ENCODE measurements at regions not wholly inside any gene's neighbourhood (a gene's known extent, or its start where the extent isn't known, plus 50 kb on each side); places are given as distances from the start of the nearest gene placed in this dataset.

DNA sequence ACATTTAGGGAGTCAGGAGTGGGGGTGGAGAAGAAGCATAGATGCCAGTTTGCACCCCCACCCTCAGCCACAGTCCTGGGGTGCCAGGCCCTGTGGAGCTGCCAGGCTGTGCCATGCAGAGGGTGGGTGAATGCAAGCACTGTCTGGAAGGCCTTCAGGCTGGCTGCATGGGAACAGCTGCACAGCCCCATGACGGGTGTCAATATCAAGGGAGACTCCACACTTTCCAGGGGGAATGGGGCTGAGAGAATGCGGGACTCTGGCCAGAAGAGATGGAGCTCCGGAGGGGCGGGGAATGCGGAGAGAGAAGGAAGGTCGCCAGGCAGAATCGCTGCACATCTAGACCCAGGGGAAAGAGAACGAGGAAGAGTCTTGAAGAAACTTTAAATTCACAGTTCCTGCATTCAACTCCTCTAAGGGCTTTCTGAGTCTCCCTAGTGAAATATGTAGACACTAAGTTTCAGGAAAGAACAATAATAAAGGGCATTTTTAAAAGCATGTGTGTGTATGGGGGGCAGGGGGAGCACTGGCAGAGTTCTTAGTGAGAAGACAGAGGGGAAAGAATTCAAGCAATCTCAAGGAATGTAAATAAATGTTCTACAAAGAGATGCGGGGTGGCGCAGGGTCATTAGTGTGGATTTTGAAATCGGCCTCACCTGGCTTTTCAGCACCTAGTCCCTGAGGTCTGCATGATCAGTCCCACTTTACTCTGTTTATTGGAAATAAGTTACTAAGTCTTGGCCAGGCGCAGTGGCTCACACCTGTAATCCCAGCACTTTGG lies 59.1 kb downstream of the BOD1 start:
- no peak for DNase-seq (ENCODE audit: low read depth)

DNA sequence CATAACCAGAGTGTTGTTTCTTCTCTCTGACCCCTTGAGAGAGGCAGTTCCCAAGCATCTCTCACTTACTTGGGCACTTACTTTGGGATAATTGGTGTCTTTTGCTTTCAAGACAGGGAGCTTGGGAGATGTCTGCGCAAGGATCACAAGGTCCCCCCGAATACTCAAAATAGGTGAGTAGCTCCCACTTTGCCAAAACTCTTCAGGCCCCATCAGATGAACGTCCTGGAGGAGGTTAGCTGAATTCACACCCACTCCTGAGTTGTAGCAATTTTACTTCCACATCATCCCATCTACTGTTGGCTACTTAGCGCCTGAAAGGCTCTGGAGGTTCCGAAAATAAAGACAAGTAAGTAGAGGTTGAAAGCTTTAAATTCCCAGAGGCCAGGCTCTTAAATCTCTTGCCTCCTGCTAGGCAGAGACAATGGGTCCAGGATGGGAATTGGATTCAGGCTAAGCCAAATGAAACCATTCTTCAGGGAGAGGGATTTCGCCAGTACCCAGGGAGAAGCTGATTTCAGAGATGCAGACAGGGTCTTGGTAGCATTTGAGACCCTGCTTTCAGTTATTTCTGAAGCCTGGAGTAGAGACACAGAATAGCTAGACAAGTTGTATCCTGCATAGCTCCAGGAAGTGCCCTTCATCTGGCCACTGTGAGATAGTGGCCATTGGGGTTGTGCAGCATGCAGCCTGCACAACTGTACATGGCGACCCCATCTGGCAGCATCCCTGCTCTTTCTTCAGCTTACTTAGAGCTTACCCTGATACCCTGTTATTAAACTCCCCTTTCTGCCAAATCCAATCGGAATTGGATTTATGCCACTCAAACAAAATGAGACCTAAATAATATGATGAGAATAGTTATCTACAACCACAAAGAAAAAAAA lies 60.1 kb downstream of the BOD1 start:
- no peak for DNase-seq (ENCODE audit: low read depth)

DNA sequence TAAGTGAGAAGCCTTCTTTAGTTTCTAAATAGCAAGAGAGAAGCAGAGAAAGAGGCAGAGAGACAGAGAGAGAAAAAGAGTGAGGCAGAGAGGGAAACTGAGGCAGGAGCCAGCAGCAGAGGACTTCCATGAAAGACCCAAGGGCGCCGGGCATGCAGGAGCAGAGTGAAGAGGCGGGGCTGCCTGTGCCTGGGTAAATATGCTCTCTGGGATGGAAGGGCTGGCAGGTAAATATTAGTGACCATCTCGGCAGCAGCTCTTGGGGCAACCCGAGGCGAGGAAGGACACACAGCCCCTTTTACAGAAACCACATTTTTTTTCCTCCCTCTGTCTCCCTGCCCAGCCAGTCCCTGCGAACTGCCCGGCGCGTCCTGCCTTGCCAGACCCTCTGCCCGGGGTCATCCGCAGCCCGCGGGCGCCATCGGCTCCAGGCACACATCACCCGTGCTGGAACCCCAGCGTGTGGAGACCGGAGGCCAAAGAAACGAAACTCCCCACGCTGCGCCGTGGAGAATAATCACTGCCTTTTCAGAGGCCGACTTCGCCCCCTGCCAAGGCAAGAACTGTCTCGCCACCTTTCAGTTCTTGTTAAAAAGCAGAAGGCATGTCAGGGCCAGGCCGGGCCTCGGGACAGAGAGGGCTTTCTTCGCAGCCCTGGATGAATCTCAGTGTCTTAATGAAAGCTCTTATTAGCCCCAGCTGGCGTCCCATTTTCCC lies 61.3 kb downstream of the BOD1 start:
- DNase-seq (ENCODE audit: low read depth), result no peak

DNA sequence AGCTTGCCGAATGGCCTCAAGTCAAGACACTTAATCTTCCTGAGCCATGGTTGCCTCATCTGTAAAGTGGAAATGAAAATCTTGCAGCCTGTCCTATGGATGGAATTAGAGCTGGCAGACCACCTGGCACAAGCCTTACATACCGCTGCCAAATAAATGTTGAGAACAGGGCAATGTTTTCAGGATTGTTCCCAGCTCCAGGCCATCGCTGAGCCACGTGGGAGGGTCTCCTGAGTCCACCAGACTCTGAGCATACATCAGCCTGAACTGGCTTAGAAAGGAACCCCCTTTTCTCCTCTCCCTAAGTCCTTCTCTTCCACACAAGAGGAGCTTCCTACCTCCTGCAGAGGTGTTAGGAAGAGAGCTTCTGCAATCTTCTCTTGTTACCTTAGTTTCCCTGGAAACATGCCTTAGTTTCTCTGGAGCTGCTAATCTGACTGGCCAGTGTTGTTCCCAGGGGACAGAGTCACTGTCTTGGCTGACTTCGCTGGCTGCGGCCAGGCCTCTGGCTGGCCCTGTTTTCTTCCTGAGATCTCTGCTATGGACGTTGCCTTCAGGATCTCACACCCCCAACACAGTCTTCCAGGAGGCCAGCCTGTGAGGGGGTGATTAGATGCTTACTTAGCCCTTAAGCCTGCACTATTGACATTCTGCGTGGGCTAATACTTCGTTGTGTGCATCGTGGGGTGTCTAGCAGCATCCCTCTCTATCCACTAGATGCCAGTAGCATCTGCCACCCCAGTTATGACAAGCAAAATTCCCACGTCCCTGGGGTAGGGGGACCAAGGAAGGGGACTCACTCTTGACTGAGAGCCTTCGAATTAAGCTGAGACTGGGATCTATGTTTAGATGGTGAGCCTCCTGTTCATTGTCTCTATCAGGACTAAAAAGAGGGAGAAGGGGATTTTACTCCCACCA lies 62.2 kb downstream of the BOD1 start:
- DNase-seq (ENCODE audit: low read depth), result no peak

DNA sequence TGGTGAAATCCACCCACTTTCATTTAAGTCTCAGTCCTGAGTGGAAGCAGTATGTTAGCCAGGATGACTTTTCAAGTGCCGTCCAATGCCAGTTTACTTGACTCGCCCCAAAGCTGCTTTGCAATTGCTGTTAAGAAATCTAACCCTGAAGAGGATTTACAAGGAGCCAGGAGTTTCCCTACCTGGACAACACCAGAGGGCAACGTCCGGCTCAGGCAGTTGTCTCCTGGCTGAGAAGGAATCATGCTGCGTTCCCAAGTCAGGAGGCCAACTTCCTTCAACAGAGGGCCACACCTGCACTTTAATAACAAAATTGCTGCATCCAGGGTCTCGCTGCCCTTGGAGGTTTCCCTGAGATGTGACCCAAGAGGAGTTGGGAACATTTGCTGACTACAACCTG lies 65.8 kb downstream of the BOD1 start:
- no peak for DNase-seq (ENCODE audit: low read depth)

DNA sequence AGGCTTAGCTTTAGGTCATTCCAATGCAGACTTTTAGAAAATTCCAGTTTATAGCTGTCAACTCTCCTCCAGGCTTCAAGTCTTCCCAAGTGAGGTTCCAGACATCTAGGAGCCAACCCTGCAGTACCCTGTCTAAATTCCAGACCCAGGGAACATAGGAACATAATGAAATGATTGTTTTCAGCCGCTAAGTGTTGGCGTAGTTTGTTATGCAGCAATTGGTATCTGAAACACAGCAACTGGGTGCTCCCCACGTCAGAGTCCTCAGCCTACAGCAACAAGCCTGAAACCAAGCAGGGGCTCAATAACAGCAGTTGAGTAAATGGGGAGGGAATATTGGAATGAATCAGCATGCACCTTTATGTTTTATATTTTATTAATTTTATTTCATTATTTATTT lies 66.8 kb downstream of the BOD1 start:
- DNase-seq (ENCODE audit: low read depth), result no peak

DNA sequence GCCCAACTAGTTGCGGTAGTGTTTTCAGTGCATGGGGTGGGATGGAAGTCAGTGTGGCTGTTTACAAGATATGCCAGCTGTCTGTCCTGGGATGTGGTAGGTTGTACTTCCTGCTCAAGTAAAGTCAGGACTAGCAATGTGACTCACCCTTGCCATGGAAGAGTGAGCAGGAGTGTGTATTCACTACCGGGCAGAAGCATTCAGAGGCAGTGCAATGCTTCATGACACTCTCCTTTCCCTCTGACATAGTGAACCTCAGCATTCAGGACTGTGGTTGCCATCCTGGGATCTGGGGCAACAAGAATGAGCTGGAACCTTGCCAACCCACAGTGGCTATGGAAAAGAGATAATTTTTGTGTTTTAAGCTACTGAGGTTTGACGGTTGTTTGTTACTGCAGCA lies 68.9 kb downstream of the BOD1 start:
- DNase-seq (ENCODE audit: low read depth), result no peak

DNA sequence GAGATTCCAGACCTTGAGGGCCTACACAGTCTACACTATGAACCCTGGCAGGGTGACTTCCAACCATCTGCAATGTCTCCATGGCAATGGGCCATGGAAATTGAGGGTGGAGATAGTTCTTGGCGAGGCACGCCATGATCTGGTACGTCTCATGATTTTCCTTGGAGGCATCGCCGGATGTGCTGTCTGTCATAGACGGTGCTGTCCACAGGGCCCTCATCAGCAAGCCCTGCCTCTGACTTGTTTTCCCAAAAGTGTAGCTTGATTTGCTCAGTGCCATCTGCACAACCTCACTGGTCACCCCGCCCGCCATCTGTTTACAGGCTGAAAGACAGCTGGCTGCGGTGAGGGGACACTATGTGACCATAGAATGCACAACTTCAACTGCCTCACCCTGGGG lies 73.5 kb downstream of the BOD1 start:
- no peak for DNase-seq (ENCODE audit: low read depth)

DNA sequence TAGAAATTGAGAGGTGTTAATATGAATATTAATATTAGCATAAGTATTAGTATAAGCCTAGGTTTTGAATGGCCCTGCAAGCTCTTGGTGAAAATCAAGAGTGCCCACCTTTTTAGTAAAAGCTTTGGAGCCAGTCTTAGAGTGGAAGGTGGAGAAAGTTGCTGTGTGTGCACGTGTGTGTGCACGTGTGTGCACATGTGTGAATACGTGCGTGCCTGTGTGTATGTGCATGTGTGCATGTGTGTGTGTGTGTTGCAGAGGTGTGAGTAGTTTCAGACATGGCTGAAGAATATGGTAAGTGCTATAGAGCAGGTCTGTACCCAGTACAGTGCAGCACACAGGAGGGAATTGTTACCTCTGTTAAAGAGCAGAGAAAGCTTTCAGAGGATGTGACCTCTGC lies 74.3 kb downstream of the BOD1 start:
- no peak for DNase-seq (ENCODE audit: low read depth)

DNA sequence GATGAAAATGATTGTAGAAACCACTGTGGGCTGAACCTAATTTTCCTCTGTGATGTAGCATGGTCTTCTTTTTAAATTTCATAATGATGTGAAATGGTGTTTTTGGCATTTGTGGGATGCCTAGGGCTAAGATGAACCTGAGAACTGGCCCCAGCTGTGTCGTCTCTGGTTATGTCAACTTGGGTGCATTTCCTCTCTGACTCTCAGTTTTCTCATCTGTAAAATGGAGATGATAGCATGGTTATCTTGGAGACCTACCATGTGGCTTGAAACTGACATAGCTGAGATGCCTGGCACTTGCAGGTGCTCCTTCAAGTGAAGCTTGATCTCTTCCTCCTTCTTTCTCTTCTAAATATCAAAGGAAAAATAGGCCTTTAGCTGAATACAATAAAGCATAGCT lies 77.8 kb downstream of the BOD1 start:
- no peak for DNase-seq (ENCODE audit: low read depth)

DNA sequence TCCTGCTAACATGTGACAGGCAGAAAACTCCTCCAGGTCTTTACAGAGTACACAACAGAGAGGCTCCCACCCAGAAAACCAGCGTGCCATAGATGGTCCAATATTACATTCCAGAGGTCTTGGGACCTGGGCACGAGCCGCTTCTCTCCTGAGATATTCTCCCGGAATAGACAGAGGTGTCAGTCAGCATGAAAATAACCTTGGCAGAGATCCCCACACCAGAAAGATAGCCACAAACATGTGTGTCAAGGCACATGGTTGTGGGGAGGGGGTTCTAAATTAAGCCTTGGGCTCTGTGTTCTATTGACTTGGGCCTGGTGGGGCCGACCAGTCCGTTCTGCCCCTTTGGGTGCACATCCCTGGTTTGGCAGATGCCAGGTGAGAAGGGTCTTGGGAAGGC lies 78.4 kb downstream of the BOD1 start:
- DNase-seq (ENCODE audit: low read depth), result no peak

DNA sequence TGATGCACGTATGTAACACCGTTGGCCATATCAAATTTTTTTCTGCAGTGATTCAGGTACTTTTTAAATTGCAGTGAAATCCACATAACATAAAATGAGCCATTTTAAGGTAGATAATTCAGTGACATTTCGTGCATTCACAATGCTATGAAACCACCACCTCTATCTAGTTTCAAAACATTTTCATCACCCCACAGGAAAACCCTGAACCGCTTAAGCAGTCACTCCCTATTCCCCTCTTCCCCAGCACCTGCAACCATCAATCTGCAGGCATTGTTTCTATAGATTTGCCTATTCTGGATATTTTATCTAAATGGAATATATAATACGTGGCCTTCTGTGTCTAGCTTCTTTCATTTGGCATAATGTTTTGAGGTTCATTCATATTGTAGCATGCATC lies 79.2 kb downstream of the BOD1 start:
- DNase-seq (ENCODE audit: low read depth), result no peak

DNA sequence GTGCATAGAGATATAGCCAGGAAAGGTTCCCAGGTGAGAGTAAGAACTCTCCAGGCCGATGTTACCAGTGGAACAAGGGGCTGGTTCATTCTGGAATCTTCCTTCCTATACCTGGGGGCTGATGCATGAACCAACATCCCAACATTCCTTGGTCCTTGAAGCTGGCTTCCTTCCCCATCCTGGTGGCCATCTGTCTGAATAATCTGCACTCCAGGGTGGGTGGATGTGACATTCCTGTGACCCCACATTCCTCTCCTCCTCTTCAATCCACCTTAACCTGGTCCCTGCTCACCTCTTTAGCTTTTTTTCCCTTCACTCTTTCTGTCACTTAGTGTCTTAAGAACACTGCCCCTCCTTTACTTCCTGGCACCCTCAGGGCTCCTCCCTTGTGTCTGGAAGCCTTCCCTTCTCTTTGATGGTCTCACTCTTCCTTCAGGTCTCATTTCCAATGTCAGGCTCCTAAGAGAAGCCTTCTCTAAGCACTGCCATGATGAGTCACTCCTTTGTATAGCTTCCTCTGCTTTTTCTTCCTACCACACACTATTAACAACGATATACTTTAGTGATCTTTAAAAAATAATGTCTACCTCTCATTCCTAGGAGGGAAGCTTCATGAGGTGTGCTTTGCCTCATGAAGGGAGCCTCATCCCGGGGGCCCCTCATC lies 80.3 kb downstream of the BOD1 start:
- DNase-seq (ENCODE audit: low read depth), result no peak

DNA sequence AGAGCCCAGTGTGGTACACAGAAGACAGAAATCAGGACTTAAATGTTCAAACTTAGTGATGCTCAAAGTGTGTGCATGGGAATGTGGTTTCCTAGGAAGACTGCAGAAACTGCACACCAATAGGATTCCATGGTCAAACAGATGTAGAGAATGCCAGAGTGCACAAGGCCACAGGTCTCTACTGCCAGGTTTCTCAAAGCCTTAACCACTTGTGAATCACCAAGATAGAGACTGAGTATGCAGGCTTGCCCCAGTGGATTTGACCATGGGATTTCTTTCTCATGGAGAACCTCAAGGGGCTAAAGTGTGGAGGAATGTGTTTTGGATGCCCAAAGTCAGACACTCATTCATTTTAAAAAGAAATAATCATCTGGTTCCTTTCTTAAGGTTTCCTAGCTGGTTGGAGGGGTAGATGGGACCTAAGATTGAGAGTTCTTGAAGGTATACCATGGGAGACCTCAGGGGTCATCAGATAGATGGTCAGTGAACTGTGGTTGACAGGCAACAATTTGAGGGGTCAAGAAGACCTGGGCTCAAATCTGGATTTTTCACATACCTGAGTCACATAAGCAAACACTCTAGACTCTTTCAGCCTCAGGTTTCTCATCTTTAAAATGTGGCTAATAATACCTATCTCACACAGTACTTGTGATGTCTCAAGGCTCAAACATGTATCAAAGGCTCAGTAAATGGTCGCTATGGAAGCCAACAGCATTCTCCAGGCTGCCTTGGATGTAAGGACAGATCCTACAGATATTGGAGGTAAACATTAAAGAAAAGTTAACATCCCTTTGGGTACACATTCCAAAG lies 81.1 kb downstream of the BOD1 start:
- no peak for DNase-seq (ENCODE audit: low read depth)

DNA sequence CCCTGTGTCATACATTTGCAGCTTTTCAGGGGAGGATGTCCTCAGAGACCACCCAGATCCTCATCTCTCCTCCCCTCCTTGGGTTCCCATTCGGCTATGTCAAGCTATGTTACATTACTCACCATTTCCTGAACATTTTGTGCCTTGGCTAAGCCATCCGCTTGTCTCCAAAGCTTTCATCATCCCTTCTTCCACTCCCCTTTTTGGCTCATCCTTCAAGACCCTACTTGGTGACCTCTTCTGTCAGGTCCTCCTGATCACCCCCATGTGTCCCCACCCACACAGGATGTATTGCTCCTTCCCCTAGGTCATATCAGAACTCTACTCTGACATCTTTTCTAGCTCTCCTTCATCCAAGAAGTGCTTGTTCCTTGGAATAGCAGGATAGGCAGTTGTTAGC lies 81.8 kb downstream of the BOD1 start:
- DNase-seq (ENCODE audit: low read depth), result no peak

DNA sequence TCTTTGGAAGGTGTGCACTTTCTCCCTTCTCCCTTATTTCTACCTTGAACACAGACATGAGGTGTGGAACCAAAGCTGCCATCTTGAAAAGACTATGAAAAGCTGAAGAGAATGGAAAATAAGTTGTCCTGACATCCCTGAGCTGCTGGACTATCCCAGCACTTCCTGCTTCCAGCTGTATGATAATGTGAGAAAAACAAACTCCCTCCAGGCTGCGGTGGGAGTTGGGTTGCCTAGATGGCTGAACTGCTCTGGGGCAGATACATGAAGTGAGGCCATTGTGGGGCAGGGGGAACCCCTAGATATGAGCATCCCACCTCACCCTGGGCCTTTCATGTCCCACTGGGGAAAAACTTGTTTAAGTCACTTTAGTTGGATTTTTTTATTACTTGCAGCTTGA lies 82.4 kb downstream of the BOD1 start:
- no peak for DNase-seq (ENCODE audit: low read depth)

DNA sequence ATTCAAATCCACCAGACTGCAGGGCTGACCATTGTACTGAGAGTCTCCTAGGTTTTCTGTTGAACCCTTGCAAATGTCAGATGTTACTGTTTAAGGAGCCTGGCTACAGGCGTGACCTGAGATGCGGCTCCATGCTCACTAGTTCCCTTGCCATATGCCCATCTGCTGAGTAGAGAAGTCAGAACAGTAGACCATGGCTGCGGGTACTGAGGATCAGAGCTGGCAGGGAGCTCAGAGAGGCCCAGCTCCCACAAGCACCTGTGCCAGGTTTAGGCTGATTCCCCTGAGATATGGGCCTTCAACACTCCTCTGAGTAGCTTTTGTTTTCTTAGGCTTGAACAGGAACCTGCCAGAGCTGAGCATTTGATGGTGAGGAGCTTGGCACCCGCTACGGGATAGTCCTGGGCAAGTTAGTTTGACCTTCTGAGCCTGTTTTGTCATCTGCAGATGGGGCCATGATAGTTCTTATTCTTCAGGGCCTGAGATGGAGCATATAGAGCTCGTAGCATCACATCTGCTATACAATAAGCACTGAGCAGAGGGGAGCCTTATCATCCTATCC lies 83.7 kb downstream of the BOD1 start:
- DNase-seq (ENCODE audit: low read depth), result no peak

DNA sequence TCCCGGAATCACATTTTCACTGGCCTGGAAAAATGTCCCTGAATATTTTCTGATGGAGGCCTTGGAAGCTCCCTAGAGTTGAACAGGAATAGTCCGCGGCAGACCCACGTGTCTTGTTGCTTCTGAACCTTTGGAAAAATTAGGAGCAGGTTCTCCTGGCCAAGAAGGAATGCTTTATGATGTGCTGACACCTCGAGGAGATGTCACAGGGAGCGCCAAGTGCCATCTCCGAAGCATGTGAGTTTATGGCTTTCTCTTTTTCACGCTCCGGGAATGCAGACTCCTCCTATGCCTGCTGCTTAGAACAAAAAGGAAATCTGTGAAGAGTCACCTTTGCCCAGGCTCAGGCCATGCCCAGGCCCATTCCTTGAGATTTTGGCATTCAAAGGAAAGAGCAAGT lies 84.6 kb downstream of the BOD1 start:
- no peak for DNase-seq (ENCODE audit: low read depth)

DNA sequence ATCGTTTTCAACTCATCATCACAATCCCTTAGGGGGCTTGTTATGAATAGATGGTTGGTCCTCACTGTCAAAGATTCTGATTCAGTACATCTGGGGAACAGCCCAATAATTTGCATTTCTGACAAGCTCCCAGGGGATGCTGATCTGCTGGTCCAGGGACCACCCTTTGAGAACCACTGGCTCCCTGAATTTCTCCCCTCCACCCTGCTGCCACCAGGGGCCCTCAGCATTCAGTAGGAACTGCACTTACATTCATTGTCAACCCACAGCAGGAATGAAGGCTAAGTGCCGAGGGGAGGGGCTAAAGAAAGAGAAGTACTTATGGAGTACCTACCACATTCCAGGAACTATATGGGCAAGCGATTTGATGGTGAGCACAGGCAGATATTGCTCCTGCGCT lies 85.9 kb downstream of the BOD1 start:
- no peak for DNase-seq (ENCODE audit: low read depth)

DNA sequence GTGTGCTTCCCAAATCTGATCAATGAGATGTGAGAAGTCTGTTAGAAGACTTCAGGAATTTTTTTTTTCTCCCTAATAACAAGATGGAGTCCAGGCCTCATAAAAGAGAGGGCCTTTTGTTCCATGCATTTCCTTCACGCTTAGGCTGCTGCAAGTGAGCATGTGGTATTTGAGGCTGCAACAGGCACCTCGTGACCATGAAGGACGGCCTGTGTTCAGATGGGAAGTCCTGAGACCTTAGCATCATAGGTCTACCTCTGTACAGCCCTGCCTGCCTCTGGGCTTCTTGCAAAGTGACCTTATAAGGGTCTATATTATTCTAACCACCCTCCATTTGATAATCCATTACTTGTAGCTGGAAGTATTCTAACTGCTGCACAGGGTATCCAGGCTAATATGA lies 86.6 kb downstream of the BOD1 start:
- DNase-seq (ENCODE audit: low read depth), result no peak
